GM23338 (cell line): ENCODE measurements at regions not wholly inside any gene's neighbourhood (a gene's known extent, or its start where the extent isn't known, plus 50 kb on each side); places are given as distances from the start of the nearest gene placed in this dataset.

Experiments
- ATAC-seq: fragments of 200-7000 bp; cut with Tn5 transposase; 3 replicates; pipeline ENCODE4 v1.9.1; 2020
- DNase-seq: peaks from one replicate; pipeline ENCODE4 v3.0.0-alpha.2; 2015; ENCODE audit warnings: low spot score
- H2AFZ ChIP-seq: fragments of 200-600 bp; sonication (generic); 2 replicates; pipeline ENCODE4 v1.8.0; 2016; ENCODE audit warnings: antibody characterized with exemption, mild to moderate bottlenecking, moderate library complexity
- H3F3A ChIP-seq: fragments of 200-600 bp; sonication (generic); replicated peaks from 2 replicates; pipeline ENCODE4 v1.8.0; 2017; ENCODE audit warnings: antibody characterized with exemption, mixed run types, low read depth
- H3K27ac ChIP-seq: fragments of 200-600 bp; sonication (generic); 2 replicates; pipeline ENCODE4 v1.6.1; 2016; ENCODE audit warnings: low read depth
- H3K27me3 ChIP-seq: fragments of 200-600 bp; sonication (generic); 2 replicates; pipeline ENCODE4 v1.8.0; 2016; ENCODE audit warnings: mild to moderate bottlenecking, mixed run types, moderate library complexity; ENCODE audit not compliant: insufficient read depth
- H3K36me3 ChIP-seq: fragments of 200-600 bp; sonication (generic); 2 replicates; pipeline ENCODE4 v1.8.0; 2016; ENCODE audit warnings: mild to moderate bottlenecking; ENCODE audit not compliant: insufficient read depth
- H3K4me1 ChIP-seq: fragments of 200-600 bp; sonication (generic); 2 replicates; pipeline ENCODE4 v1.8.0; 2016; ENCODE audit warnings: mild to moderate bottlenecking, moderate library complexity; ENCODE audit not compliant: insufficient read depth
- H3K4me2 ChIP-seq: fragments of 200-600 bp; sonication (generic); 2 replicates; pipeline ENCODE4 v1.7.1; 2017; ENCODE audit warnings: mixed run types
- H3K4me3 ChIP-seq: fragments of 200-600 bp; sonication (generic); 2 replicates; pipeline ENCODE4 v1.6.1; 2016; ENCODE audit warnings: mixed run types
- H3K79me2 ChIP-seq: fragments of 200-600 bp; sonication (generic); replicated peaks from 2 replicates; pipeline ENCODE4 v1.8.0; 2017; ENCODE audit warnings: mild to moderate bottlenecking; ENCODE audit not compliant: insufficient read depth
- H3K9me2 ChIP-seq: fragments of 200-600 bp; sonication (generic); 2 replicates; pipeline ENCODE4 v1.8.0; 2017; ENCODE audit not compliant: insufficient read depth
- H4K20me1 ChIP-seq: fragments of 200-600 bp; sonication (generic); replicated peaks from 2 replicates; pipeline ENCODE4 v1.8.0; 2017; ENCODE audit warnings: mild to moderate bottlenecking; ENCODE audit not compliant: insufficient read depth
- H3K27ac Mint-ChIP-seq: 2 replicates; pipeline ENCODE4 v1.8.0; 2020; ENCODE audit warnings: inconsistent platforms, mild to moderate bottlenecking, moderate library complexity, mixed read lengths
- H3K27me3 Mint-ChIP-seq: 3 replicates; pipeline ENCODE4 v1.8.0; 2022; ENCODE audit warnings: low read depth, mild to moderate bottlenecking, moderate library complexity, mixed read lengths, inconsistent platforms; ENCODE audit not compliant: insufficient read depth, poor library complexity
- H3K36me3 Mint-ChIP-seq: 3 replicates; pipeline ENCODE4 v1.8.0; 2021; ENCODE audit warnings: low read depth, mild to moderate bottlenecking, inconsistent platforms, moderate library complexity, mixed read lengths
- H3K4me1 Mint-ChIP-seq: 3 replicates; pipeline ENCODE4 v1.8.0; 2020; ENCODE audit warnings: mild to moderate bottlenecking, inconsistent platforms, mixed read lengths
- H3K4me3 Mint-ChIP-seq: 3 replicates; pipeline ENCODE4 v1.8.0; 2021; ENCODE audit warnings: moderate library complexity, mild to moderate bottlenecking, inconsistent platforms, mixed read lengths
- H3K9me3 Mint-ChIP-seq: 3 replicates; pipeline ENCODE4 v1.8.0; 2020; ENCODE audit warnings: moderate library complexity, mild to moderate bottlenecking, inconsistent platforms, mixed read lengths
- JUNB ChIP-seq: IDR thresholded peaks from one replicate; pipeline ENCODE4 v1.6.1; 2016; ENCODE audit warnings: antibody characterized with exemption; ENCODE audit not compliant: unreplicated experiment
- NANOG ChIP-seq: IDR thresholded peaks from 2 replicates; pipeline ENCODE4 v1.6.1; 2016; ENCODE audit warnings: antibody characterized with exemption, borderline replicate concordance
- POLR2AphosphoS5 ChIP-seq: IDR thresholded peaks from 2 replicates; pipeline ENCODE4 v1.6.1; 2016; ENCODE audit warnings: antibody characterized with exemption, low read depth
- REST ChIP-seq: IDR thresholded peaks from one replicate; pipeline ENCODE4 v1.6.1; 2018; ENCODE audit warnings: antibody characterized with exemption; ENCODE audit not compliant: unreplicated experiment
- ZNF331 ChIP-seq: fragments of 250-450 bp; sonication (Bioruptor Pico); IDR thresholded peaks from 2 replicates; pipeline ENCODE4 v1.5.0; 2020; ENCODE audit warnings: low read depth, mild to moderate bottlenecking, moderate library complexity
- ZNF462 ChIP-seq: fragments of 250-450 bp; sonication (Bioruptor Pico); IDR thresholded peaks from 2 replicates; pipeline ENCODE4 v1.5.0; 2020; ENCODE audit warnings: mild to moderate bottlenecking, moderate library complexity

GRCh38 chr6:133156689-133157088 lies 84.5 kb upstream of the EYA4 start (continued):
- TF ChIP-seq ZNF462 (CRISPR knock-in tag) (no peak), NANOG (no peak)

- peaks cover 3% of the 10 kb centered on the region; the same call in 2 of the 3 replicates for H3K36me3 Mint-ChIP-seq
- no peaks in the 10 kb centered on the region for H3K27me3 ChIP-seq
- TF ChIP-seq ZNF462 (CRISPR knock-in tag) (no peak), POLR2AphosphoS5 (no peak), JUNB (no peak), ZNF331 (CRISPR knock-in tag) (no peak), REST (no peak)
- H3K27ac ChIP-seq: no peak overlapping the region
- H3K36me3 ChIP-seq: no peaks in the 10 kb centered on the region
- H4K20me1 ChIP-seq: no peaks in the 10 kb centered on the region
- no peaks in the 10 kb centered on the region for H3K79me2 ChIP-seq
- no peak overlapping the region for H2AFZ ChIP-seq
- H3F3A ChIP-seq: no peaks in the 10 kb centered on the region
- H3K9me2 ChIP-seq: no peaks in the 10 kb centered on the region
- no peak overlapping the region for H3K4me2 ChIP-seq
- H3K4me1 Mint-ChIP-seq: peaks cover 5% of the 10 kb centered on the region; the same call in 2 of the 3 replicates
- no peak overlapping the region for H3K4me3 ChIP-seq
- peaks cover 4% of the 10 kb centered on the region; the same call in 2 of the 3 replicates for H3K9me3 Mint-ChIP-seq
- H3K4me1 ChIP-seq: no peaks in the 10 kb centered on the region
- H3K4me3 Mint-ChIP-seq: no peak overlapping the region
- no peak for ATAC-seq
- no peaks in the 10 kb centered on the region for H3K27me3 Mint-ChIP-seq
- no peak for DNase-seq
- no peak overlapping the region for H3K27ac Mint-ChIP-seq
Observed at GRCh38 chr6:133157995-133158394, 83.2 kb upstream of the EYA4 start.
